DMS114 treated with DMSO at 0.1 percent for 48 hours (cell line): ENCODE measurements at regions not wholly inside any gene's neighbourhood (a gene's known extent, or its start where the extent isn't known, plus 50 kb on each side); places are given as distances from the start of the nearest gene placed in this dataset.

Experiments used
- DNase-seq: peaks from one replicate; lab custom pipeline; 2025; ENCODE audit not compliant: unreplicated experiment; lab: John Stamatoyannopoulos, UW

- DNase-seq, result no peak
These were observed 57.4 kb upstream of the DMRTA1 start for GRCh38 chr9:22389271-22389670.

- DNase-seq, result no peak
These were observed 54.1 kb upstream of the DMRTA1 start for GRCh38 chr9:22392523-22392922.

GRCh38 chr9:22395687-22396141 lies 50.9 kb upstream of the DMRTA1 start:
- no peak for DNase-seq
